ENCODE measurements at regions not wholly inside any gene's neighbourhood (a gene's known extent, or its start where the extent isn't known, plus 50 kb on each side); places are given as distances from the start of the nearest gene placed in this dataset.

GRCh38 chr6:55974688-55975087 lies 99.3 kb upstream of the BMP5 start:
- CTCF ChIA-PET: no interaction called here
- Mint-ChIP-seq H3K9me3 (no peaks in the 10 kb centered on the region), H3K27me3 (no peaks in the 10 kb centered on the region), H3K27ac (no peak overlapping the region), H3K36me3 (ENCODE audit: low read depth) (no peaks in the 10 kb centered on the region), H3K4me1 (ENCODE audit: low read depth) (no peaks in the 10 kb centered on the region), H3K4me3 (no peak overlapping the region)
- ATAC-seq (ENCODE audit: poor library complexity) (no peak), DNase-seq (no peak)
- no peak for TF ChIP-seq CTCF (IDR thresholded peaks at IDR 0.05)
- intact Hi-C loops (cut with DNase I, micrococcal nuclease): no loop called here
- Histone ChIP-seq H3K27ac (ENCODE audit: low read depth in 1 of 2, low read length in 2 of 2) (no peak overlapping the region), H3K36me3 (ENCODE audit: insufficient read depth, low read length) (no peaks in the 10 kb centered on the region), H3K4me3 (ENCODE audit: low read length) (no peak overlapping the region), H3K4me1 (ENCODE audit: insufficient read depth, low read length) (no peaks in the 10 kb centered on the region), H3K27me3 (ENCODE audit: control insufficient read depth in 1 of 2, insufficient read depth in 2 of 2, low read length in 2 of 2) (no peaks in the 10 kb centered on the region), H3K9me3 (ENCODE audit: control insufficient read depth in 1 of 2, insufficient read depth in 1 of 2, low read length in 2 of 2) (peaks cover 0 to 5% of the 10 kb centered on the region in 2 experiments)
- POLR2A ChIA-PET: no interaction called here

- no peaks in the 10 kb centered on the region for H3K36me3 Mint-ChIP-seq (ENCODE audit: low read depth)
- no peaks in the 10 kb centered on the region for H3K4me1 ChIP-seq (ENCODE audit: insufficient read depth, low read length)
- no peaks in the 10 kb centered on the region for H3K9me3 Mint-ChIP-seq
- H3K4me3 ChIP-seq (ENCODE audit: low read length): no peak overlapping the region
- peaks cover 0 to 3% of the 10 kb centered on the region in 2 experiments for H3K9me3 ChIP-seq (ENCODE audit: control insufficient read depth in 1 of 2, insufficient read depth in 1 of 2, low read length in 2 of 2)
- DNase-seq: no peak
- H3K27me3 ChIP-seq (ENCODE audit: control insufficient read depth in 1 of 2, insufficient read depth in 2 of 2, low read length in 2 of 2): no peaks in the 10 kb centered on the region
- no peaks in the 10 kb centered on the region for H3K27me3 Mint-ChIP-seq
- H3K36me3 ChIP-seq (ENCODE audit: insufficient read depth, low read length): no peaks in the 10 kb centered on the region
- no peaks in the 10 kb centered on the region for H3K4me1 Mint-ChIP-seq (ENCODE audit: low read depth)
- H3K27ac Mint-ChIP-seq: no peak overlapping the region
- POLR2A ChIA-PET: no interaction called here
- no peak overlapping the region for H3K4me3 Mint-ChIP-seq
- no peak for ATAC-seq (ENCODE audit: poor library complexity)
- no peak overlapping the region for H3K27ac ChIP-seq (ENCODE audit: low read depth in 1 of 2, low read length in 2 of 2)
- TF ChIP-seq CTCF (IDR thresholded peaks at IDR 0.05): no peak
- CTCF ChIA-PET: no interaction called here
- intact Hi-C loops (cut with DNase I, micrococcal nuclease): no loop called here
Observed at GRCh38 chr6:55972091-55972490, 96.7 kb upstream of the BMP5 start.

GRCh38 chr6:55969526-55969925 lies 94.1 kb upstream of the BMP5 start:
- no peaks in the 10 kb centered on the region for H3K4me1 Mint-ChIP-seq (ENCODE audit: low read depth)
- H3K27ac Mint-ChIP-seq: no peak overlapping the region
- H3K27me3 Mint-ChIP-seq: no peaks in the 10 kb centered on the region
- Histone ChIP-seq H3K27ac (ENCODE audit: low read depth in 1 of 2, low read length in 2 of 2) (no peak overlapping the region), H3K36me3 (ENCODE audit: insufficient read depth, low read length) (no peaks in the 10 kb centered on the region), H3K4me1 (ENCODE audit: insufficient read depth, low read length) (no peaks in the 10 kb centered on the region), H3K9me3 (ENCODE audit: control insufficient read depth in 1 of 2, insufficient read depth in 1 of 2, low read length in 2 of 2) (peaks cover 0 to 6% of the 10 kb centered on the region in 2 experiments), H3K27me3 (ENCODE audit: control insufficient read depth in 1 of 2, insufficient read depth in 2 of 2, low read length in 2 of 2) (no peaks in the 10 kb centered on the region), H3K4me3 (ENCODE audit: low read length) (no peak overlapping the region)
- H3K9me3 Mint-ChIP-seq: no peaks in the 10 kb centered on the region
- no peak for TF ChIP-seq CTCF (IDR thresholded peaks at IDR 0.05)
- DNase-seq: no peak
- POLR2A ChIA-PET: no interaction called here
- no peaks in the 10 kb centered on the region for H3K36me3 Mint-ChIP-seq (ENCODE audit: low read depth)
- ATAC-seq (ENCODE audit: poor library complexity): no peak
- CTCF ChIA-PET: no interaction called here
- intact Hi-C loops (cut with DNase I, micrococcal nuclease): loop anchor here in 1 of 2 experiments (5.0 kb wide), 1 partner anchor 68 kb away; no protein-coding TSS in a partner anchor
- H3K4me3 Mint-ChIP-seq: no peak overlapping the region
